HPDE6-E6E7 (cell line): ENCODE measurements at regions not wholly inside any gene's neighbourhood (a gene's known extent, or its start where the extent isn't known, plus 50 kb on each side); places are given as distances from the start of the nearest gene placed in this dataset.

ENCODE experiments used
- DNase-seq: peaks from one replicate; pipeline ENCODE4 v3.0.0; 2011; ENCODE audit warnings: missing footprints; ENCODE audit errors: extremely low spot score

- no peak for DNase-seq
These were observed 67.3 kb upstream of the PRPS1 start for GRCh38 chrX:107560980-107561379.

GRCh38 chrX:107561468-107562215, 66.7 kb upstream of the PRPS1 start:
- DNase-seq, result no peak

- DNase-seq, result no peak
These were observed 65.8 kb upstream of the PRPS1 start for GRCh38 chrX:107562482-107562881.

GRCh38 chrX:107563824-107564223, 64.5 kb upstream of the PRPS1 start:
- no peak for DNase-seq

- DNase-seq, result no peak
These were observed 63.3 kb upstream of the PRPS1 start for GRCh38 chrX:107565015-107565414.

- DNase-seq, result no peak
These were observed 62.2 kb upstream of the PRPS1 start for GRCh38 chrX:107565931-107566603.

GRCh38 chrX:107566604-107567262, 61.6 kb upstream of the PRPS1 start:
- DNase-seq, result no peak

- DNase-seq, result no peak
These were observed 60.9 kb upstream of the PRPS1 start for GRCh38 chrX:107567370-107567769.

GRCh38 chrX:107571296-107571998, 56.9 kb upstream of the PRPS1 start:
- DNase-seq, result peak; percentile 82

GRCh38 chrX:107573016-107573415, 55.3 kb upstream of the PRPS1 start:
- no peak for DNase-seq

- DNase-seq, result no peak
These were observed 54.1 kb upstream of the PRPS1 start for GRCh38 chrX:107574054-107574683.

GRCh38 chrX:107574711-107575110, 53.6 kb upstream of the PRPS1 start:
- no peak for DNase-seq

GRCh38 chrX:107576392-107576791, 51.9 kb upstream of the PRPS1 start:
- no peak for DNase-seq

GRCh38 chrX:107576841-107577240, 51.5 kb upstream of the PRPS1 start:
- no peak for DNase-seq

GRCh38 chrX:107577933-107578332, 50.4 kb upstream of the PRPS1 start:
- no peak for DNase-seq
